ENCODE measurements at regions not wholly inside any gene's neighbourhood (a gene's known extent, or its start where the extent isn't known, plus 50 kb on each side); places are given as distances from the start of the nearest gene placed in this dataset.
"Not testable (repeated sequence)": the region's sequence is repeated elsewhere in the genome, so short reads cannot be mapped to it uniquely, and the experiment has no call there.

- not testable (repeated sequence) for H3K4me1 ChIP-seq (ENCODE audit: insufficient read depth, low read length); H3K36me3 ChIP-seq (ENCODE audit: insufficient read depth, low read length); H3K27me3 ChIP-seq (ENCODE audit: insufficient read depth, low read length); H2AFZ ChIP-seq (ENCODE audit: low read depth, low read length); H3K9me3 ChIP-seq (ENCODE audit: low read length); H3K4me3 ChIP-seq (ENCODE audit: low read length)
Observed at GRCh38 chr14:106301609-106302008, 775.2 kb downstream of the TMEM121 start.

- Histone ChIP-seq H3K36me3 (ENCODE audit: insufficient read depth, low read length) (no peaks in the 10 kb centered on the region), H3K4me3 (ENCODE audit: low read length) (no peak overlapping the region), H3K27me3 (ENCODE audit: insufficient read depth, low read length) (no peaks in the 10 kb centered on the region), H3K4me1 (ENCODE audit: insufficient read depth, low read length) (no peaks in the 10 kb centered on the region), H2AFZ (ENCODE audit: low read depth, low read length) (no peak overlapping the region), H3K9me3 (ENCODE audit: low read length) (no peaks in the 10 kb centered on the region)
Observed at GRCh38 chr14:106302661-106303060, 776.3 kb downstream of the TMEM121 start.

GRCh38 chr14:106304271-106304670 lies 777.9 kb downstream of the TMEM121 start:
- H3K4me1 ChIP-seq (ENCODE audit: insufficient read depth, low read length): no peaks in the 10 kb centered on the region
- no peaks in the 10 kb centered on the region for H3K36me3 ChIP-seq (ENCODE audit: insufficient read depth, low read length)
- H3K9me3 ChIP-seq (ENCODE audit: low read length): no peaks in the 10 kb centered on the region
- H3K4me3 ChIP-seq (ENCODE audit: low read length): no peak overlapping the region
- H2AFZ ChIP-seq (ENCODE audit: low read depth, low read length): no peak overlapping the region
- H3K27me3 ChIP-seq (ENCODE audit: insufficient read depth, low read length): no peaks in the 10 kb centered on the region

GRCh38 chr14:106308839-106309389 lies 782.5 kb downstream of the TMEM121 start:
- no peaks in the 10 kb centered on the region for H3K36me3 ChIP-seq (ENCODE audit: insufficient read depth, low read length)
- no peak overlapping the region for H3K4me3 ChIP-seq (ENCODE audit: low read length)
- H3K27me3 ChIP-seq (ENCODE audit: insufficient read depth, low read length): no peaks in the 10 kb centered on the region
- no peak overlapping the region for H2AFZ ChIP-seq (ENCODE audit: low read depth, low read length)
- no peaks in the 10 kb centered on the region for H3K9me3 ChIP-seq (ENCODE audit: low read length)
- H3K4me1 ChIP-seq (ENCODE audit: insufficient read depth, low read length): no peaks in the 10 kb centered on the region

GRCh38 chr14:106309423-106309822 lies 783.0 kb downstream of the TMEM121 start:
- H3K9me3 ChIP-seq (ENCODE audit: low read length): no peaks in the 10 kb centered on the region
- no peak overlapping the region for H2AFZ ChIP-seq (ENCODE audit: low read depth, low read length)
- no peak overlapping the region for H3K4me3 ChIP-seq (ENCODE audit: low read length)
- H3K36me3 ChIP-seq (ENCODE audit: insufficient read depth, low read length): no peaks in the 10 kb centered on the region
- no peaks in the 10 kb centered on the region for H3K27me3 ChIP-seq (ENCODE audit: insufficient read depth, low read length)
- no peaks in the 10 kb centered on the region for H3K4me1 ChIP-seq (ENCODE audit: insufficient read depth, low read length)

GRCh38 chr14:106315436-106315835 lies 789.1 kb downstream of the TMEM121 start:
- Histone ChIP-seq H3K27me3 (ENCODE audit: insufficient read depth, low read length) (no peaks in the 10 kb centered on the region), H3K36me3 (ENCODE audit: insufficient read depth, low read length) (no peaks in the 10 kb centered on the region), H3K4me3 (ENCODE audit: low read length) (no peak overlapping the region), H3K4me1 (ENCODE audit: insufficient read depth, low read length) (no peaks in the 10 kb centered on the region), H2AFZ (ENCODE audit: low read depth, low read length) (no peak overlapping the region), H3K9me3 (ENCODE audit: low read length) (no peaks in the 10 kb centered on the region)

- Histone ChIP-seq H3K9me3 (ENCODE audit: low read length) (no peaks in the 10 kb centered on the region), H3K4me3 (ENCODE audit: low read length) (no peak overlapping the region), H3K36me3 (ENCODE audit: insufficient read depth, low read length) (no peaks in the 10 kb centered on the region)
Observed at GRCh38 chr14:106317593-106317992, 791.2 kb downstream of the TMEM121 start.

GRCh38 chr14:106318700-106319099 lies 792.3 kb downstream of the TMEM121 start:
- no peaks in the 10 kb centered on the region for H3K9me3 ChIP-seq (ENCODE audit: low read length)
- H2AFZ ChIP-seq (ENCODE audit: low read depth, low read length): no peak overlapping the region

More at GRCh38 chr14:106317593-106317992, 791.2 kb downstream of the TMEM121 start:
- Histone ChIP-seq H3K27me3 (ENCODE audit: insufficient read depth, low read length) (no peaks in the 10 kb centered on the region), H2AFZ (ENCODE audit: low read depth, low read length) (no peak overlapping the region), H3K4me1 (ENCODE audit: insufficient read depth, low read length) (no peaks in the 10 kb centered on the region)

GRCh38 chr14:106323970-106324369 lies 797.6 kb downstream of the TMEM121 start:
- H3K4me1 ChIP-seq (ENCODE audit: insufficient read depth, low read length); H2AFZ ChIP-seq (ENCODE audit: low read depth, low read length); H3K27me3 ChIP-seq (ENCODE audit: insufficient read depth, low read length); H3K36me3 ChIP-seq (ENCODE audit: insufficient read depth, low read length); H3K4me3 ChIP-seq (ENCODE audit: low read length); H3K9me3 ChIP-seq (ENCODE audit: low read length): not testable (repeated sequence)

More at GRCh38 chr14:106318700-106319099, 792.3 kb downstream of the TMEM121 start:
- Histone ChIP-seq H3K36me3 (ENCODE audit: insufficient read depth, low read length) (no peaks in the 10 kb centered on the region), H3K4me3 (ENCODE audit: low read length) (no peak overlapping the region), H3K27me3 (ENCODE audit: insufficient read depth, low read length) (no peaks in the 10 kb centered on the region), H3K4me1 (ENCODE audit: insufficient read depth, low read length) (no peaks in the 10 kb centered on the region)

GRCh38 chr14:106327234-106327633 lies 800.9 kb downstream of the TMEM121 start:
- H3K9me3 ChIP-seq (ENCODE audit: low read length): no peaks in the 10 kb centered on the region
- H3K4me3 ChIP-seq (ENCODE audit: low read length): no peak overlapping the region
- H3K27me3 ChIP-seq (ENCODE audit: insufficient read depth, low read length): no peaks in the 10 kb centered on the region
- H3K36me3 ChIP-seq (ENCODE audit: insufficient read depth, low read length): no peaks in the 10 kb centered on the region
- H3K4me1 ChIP-seq (ENCODE audit: insufficient read depth, low read length): no peaks in the 10 kb centered on the region
- H2AFZ ChIP-seq (ENCODE audit: low read depth, low read length): no peak overlapping the region

- not testable (repeated sequence) for H3K9me3 ChIP-seq (ENCODE audit: low read length); H3K4me3 ChIP-seq (ENCODE audit: low read length); H3K36me3 ChIP-seq (ENCODE audit: insufficient read depth, low read length); H3K4me1 ChIP-seq (ENCODE audit: insufficient read depth, low read length); H3K27me3 ChIP-seq (ENCODE audit: insufficient read depth, low read length); H2AFZ ChIP-seq (ENCODE audit: low read depth, low read length)
Observed at GRCh38 chr14:106327702-106328353, 801.4 kb downstream of the TMEM121 start.

GRCh38 chr14:106329243-106329642 lies 802.9 kb downstream of the TMEM121 start:
- not testable (repeated sequence) for H3K27me3 ChIP-seq (ENCODE audit: insufficient read depth, low read length); H2AFZ ChIP-seq (ENCODE audit: low read depth, low read length); H3K4me3 ChIP-seq (ENCODE audit: low read length); H3K4me1 ChIP-seq (ENCODE audit: insufficient read depth, low read length); H3K36me3 ChIP-seq (ENCODE audit: insufficient read depth, low read length); H3K9me3 ChIP-seq (ENCODE audit: low read length)

GRCh38 chr14:106329987-106330774 lies 803.8 kb downstream of the TMEM121 start:
- H3K4me3 ChIP-seq (ENCODE audit: low read length); H3K4me1 ChIP-seq (ENCODE audit: insufficient read depth, low read length); H3K36me3 ChIP-seq (ENCODE audit: insufficient read depth, low read length); H3K9me3 ChIP-seq (ENCODE audit: low read length); H3K27me3 ChIP-seq (ENCODE audit: insufficient read depth, low read length); H2AFZ ChIP-seq (ENCODE audit: low read depth, low read length): not testable (repeated sequence)

Data from neuron (in vitro differentiated cells).